ENCODE measurements at regions not wholly inside any gene's neighbourhood (a gene's known extent, or its start where the extent isn't known, plus 50 kb on each side); places are given as distances from the start of the nearest gene placed in this dataset.
A peak's percentile ranks its signal among the peaks of the same experiment; 100 is the strongest.

DNA sequence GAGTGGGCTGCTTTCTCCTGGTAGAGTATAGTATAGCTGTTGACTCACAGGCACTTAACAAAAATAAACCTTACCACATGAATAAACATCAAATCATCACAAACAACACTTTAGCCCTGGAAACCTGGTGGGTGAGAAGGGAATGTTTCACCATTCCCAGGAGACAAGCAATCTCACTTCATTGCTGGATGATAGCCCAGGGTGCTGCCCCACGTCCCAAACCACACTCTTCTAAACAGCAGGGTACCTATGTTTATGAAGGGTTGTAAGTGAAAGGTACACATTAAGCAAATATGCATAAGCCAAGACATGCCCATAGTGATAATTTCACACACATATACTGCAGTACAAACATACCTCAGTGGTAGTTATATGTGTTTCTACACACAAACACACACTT is 276.2 kb downstream of the FGFR2 start:
- no peak overlapping the region for H3K4me3 ChIP-seq
- H3K27ac ChIP-seq = no peak overlapping the region
- H3K9me3 ChIP-seq = no peaks in the 10 kb centered on the region
- no peaks in the 10 kb centered on the region for H3K27me3 ChIP-seq
- TF ChIP-seq, protein P1, sequence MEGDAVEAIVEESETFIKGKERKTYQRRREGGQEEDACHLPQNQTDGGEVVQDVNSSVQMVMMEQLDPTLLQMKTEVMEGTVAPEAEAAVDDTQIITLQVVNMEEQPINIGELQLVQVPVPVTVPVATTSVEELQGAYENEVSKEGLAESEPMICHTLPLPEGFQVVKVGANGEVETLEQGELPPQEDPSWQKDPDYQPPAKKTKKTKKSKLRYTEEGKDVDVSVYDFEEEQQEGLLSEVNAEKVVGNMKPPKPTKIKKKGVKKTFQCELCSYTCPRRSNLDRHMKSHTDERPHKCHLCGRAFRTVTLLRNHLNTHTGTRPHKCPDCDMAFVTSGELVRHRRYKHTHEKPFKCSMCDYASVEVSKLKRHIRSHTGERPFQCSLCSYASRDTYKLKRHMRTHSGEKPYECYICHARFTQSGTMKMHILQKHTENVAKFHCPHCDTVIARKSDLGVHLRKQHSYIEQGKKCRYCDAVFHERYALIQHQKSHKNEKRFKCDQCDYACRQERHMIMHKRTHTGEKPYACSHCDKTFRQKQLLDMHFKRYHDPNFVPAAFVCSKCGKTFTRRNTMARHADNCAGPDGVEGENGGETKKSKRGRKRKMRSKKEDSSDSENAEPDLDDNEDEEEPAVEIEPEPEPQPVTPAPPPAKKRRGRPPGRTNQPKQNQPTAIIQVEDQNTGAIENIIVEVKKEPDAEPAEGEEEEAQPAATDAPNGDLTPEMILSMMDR (IDR thresholded peaks at IDR 0.05) = no peak
- no peak for DNase-seq
- H3K4me1 ChIP-seq = no peaks in the 10 kb centered on the region
- no peaks in the 10 kb centered on the region for H3K36me3 ChIP-seq
- no peak overlapping the region for H3K9ac ChIP-seq (ENCODE audit: low read depth in 2 of 2, low read length in 2 of 2)
- intact Hi-C loops (cut with DNase I) = no loop called here

DNA sequence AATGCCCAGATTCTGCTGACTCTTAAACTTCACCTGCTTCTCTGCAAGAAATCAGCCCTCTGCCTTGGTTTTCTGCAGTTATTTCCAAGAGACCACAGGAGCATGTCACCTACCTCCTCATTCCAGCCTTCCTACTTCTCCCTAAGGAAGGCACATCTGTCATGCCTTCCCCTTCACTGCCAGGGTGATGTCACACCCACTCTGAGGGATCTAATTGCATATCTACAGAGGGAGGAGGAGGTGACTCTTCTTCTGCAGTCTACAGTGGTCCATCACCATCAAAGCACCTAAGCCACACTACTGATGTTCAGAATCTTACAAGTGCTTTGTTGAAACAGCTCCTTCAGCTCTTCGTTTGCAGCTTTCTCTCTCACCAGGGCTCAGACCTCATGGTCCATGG is 275.5 kb downstream of the FGFR2 start:
- TF ChIP-seq, protein P1 (IDR thresholded peaks at IDR 0.05) = no peak
- no peak for DNase-seq
- no peak overlapping the region for H3K4me3 ChIP-seq
- no peaks in the 10 kb centered on the region for H3K27me3 ChIP-seq
- no peak overlapping the region for H3K27ac ChIP-seq
- intact Hi-C loops (cut with DNase I) = no loop called here
- no peaks in the 10 kb centered on the region for H3K4me1 ChIP-seq
- H3K36me3 ChIP-seq = no peaks in the 10 kb centered on the region
- H3K9me3 ChIP-seq = no peaks in the 10 kb centered on the region
- H3K9ac ChIP-seq (ENCODE audit: low read depth in 2 of 2, low read length in 2 of 2) = no peak overlapping the region

DNA sequence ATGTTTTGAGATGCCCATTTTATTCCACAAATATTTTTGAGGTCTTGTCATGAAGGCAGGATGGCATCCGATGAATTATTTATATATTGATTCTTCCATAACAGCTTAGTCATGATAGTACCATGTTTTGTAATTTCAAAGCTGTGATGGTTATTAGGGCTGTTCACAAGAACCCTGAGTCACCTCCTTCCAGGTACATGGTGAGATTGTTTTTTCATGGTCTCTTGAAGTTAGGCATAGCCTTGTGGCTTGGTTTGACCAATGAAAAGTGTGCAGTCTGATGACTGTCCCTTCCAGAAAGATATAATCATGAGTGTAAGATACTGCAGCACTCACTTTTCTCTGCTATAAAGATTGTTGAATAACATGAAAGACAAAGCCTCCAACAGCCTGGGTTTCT is 274.8 kb downstream of the FGFR2 start:
- Histone ChIP-seq H3K27ac (no peak overlapping the region), H3K9ac (ENCODE audit: low read depth in 2 of 2, low read length in 2 of 2) (no peak overlapping the region), H3K36me3 (no peaks in the 10 kb centered on the region), H3K4me3 (no peak overlapping the region), H3K4me1 (no peaks in the 10 kb centered on the region), H3K9me3 (no peaks in the 10 kb centered on the region), H3K27me3 (no peaks in the 10 kb centered on the region)
- TF ChIP-seq, protein P1 (IDR thresholded peaks at IDR 0.05) = no peak
- intact Hi-C loops (cut with DNase I) = no loop called here
- DNase-seq = no peak

DNA sequence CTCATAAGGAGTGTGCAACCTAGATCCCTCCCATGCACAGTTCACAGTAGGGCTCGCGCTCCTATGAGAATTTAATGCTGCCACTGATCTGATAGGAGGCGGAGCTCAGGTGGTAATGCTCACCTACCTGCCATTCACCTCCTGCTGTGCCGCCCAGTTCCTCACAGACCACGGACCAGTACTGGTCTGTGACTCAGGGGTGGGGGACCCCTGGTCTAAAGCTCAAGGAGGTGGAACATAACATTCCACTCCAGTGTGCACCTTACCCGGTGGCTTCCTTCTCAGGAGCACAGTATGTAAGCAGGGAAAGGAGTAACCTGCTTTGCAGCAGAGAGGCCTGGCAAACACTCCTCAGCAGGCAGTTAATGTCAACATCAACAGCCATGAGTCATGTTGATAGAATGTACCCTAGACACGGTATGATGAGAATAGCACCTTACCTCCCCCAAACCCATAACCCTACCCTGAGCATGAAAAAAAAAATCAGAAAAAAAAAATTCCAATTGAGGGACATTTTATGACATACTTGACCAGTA is 273.5 kb downstream of the FGFR2 start:
- no peaks in the 10 kb centered on the region for H3K9me3 ChIP-seq
- H3K4me1 ChIP-seq = no peaks in the 10 kb centered on the region
- TF ChIP-seq, protein P1 (IDR thresholded peaks at IDR 0.05) = no peak
- no peak overlapping the region for H3K4me3 ChIP-seq
- intact Hi-C loops (cut with DNase I) = no loop called here
- no peak overlapping the region for H3K9ac ChIP-seq (ENCODE audit: low read depth in 2 of 2, low read length in 2 of 2)
- H3K27me3 ChIP-seq = no peaks in the 10 kb centered on the region
- peak overlapping the region; percentile 2 for H3K27ac ChIP-seq
- DNase-seq = no peak
- H3K36me3 ChIP-seq = no peaks in the 10 kb centered on the region

DNA sequence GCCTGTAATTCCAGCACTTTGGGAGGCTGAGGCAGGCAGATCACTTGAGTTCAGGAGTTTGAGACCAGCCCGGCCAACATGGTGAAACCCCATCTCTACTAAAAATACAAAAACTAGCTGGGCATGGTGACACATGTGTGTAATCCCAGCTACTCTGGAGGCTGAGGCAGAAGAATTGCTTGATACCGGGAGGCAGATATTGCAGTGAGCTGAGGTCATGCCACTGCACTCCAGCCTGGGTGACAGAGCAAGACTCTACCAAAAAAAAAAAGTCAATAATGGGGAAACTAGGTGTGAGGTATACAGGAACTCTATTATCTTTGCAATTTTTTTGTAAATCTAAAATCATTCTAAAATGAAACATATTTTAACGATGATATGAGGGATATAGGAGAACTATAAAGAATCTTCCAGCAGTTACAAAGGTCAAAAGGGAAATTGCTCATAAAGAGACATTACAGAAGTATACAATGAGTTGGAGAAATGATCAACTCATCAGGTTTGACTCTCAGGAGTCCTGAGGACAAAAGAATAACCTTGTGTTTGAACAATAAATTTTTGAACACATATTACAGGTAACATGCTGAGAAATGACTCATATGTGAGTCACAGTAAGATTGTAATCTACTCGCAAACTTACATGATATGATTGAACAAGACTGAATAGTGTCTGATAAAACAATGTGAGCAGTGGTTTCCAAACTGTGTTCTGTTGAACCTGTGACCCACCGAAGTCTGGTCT is 272.6 kb downstream of the FGFR2 start:
- intact Hi-C loops (cut with DNase I) = no loop called here
- TF ChIP-seq, protein P1 (IDR thresholded peaks at IDR 0.05) = no peak
- Histone ChIP-seq H3K9ac (ENCODE audit: low read depth in 2 of 2, low read length in 2 of 2) (no peak overlapping the region), H3K4me1 (no peaks in the 10 kb centered on the region), H3K27ac (peak overlapping the region; percentile 2), H3K9me3 (no peaks in the 10 kb centered on the region), H3K27me3 (no peaks in the 10 kb centered on the region), H3K36me3 (no peaks in the 10 kb centered on the region), H3K4me3 (no peak overlapping the region)
- no peak for DNase-seq
